CD4-positive, alpha-beta T cell treated with Interferon alpha-2 for 1 hour (primary cell): ENCODE measurements at regions not wholly inside any gene's neighbourhood (a gene's known extent, or its start where the extent isn't known, plus 50 kb on each side); places are given as distances from the start of the nearest gene placed in this dataset.

Experiments used
- DNase-seq, 2 donors: peaks; one replicate each; pipeline ENCODE4 v3.0.0-alpha.2; 2020 to 2022

- DNase-seq, result no peak
These were observed 163.2 kb downstream of the SLC7A11 start for GRCh38 chr4:138078751-138079520.

GRCh38 chr4:138078253-138078652 is 163.9 kb downstream of the SLC7A11 start:
- no peak for DNase-seq

GRCh38 chr4:138076561-138076960 is 165.6 kb downstream of the SLC7A11 start:
- no peak for DNase-seq

- DNase-seq, result no peak
These were observed 171.3 kb downstream of the SLC7A11 start for GRCh38 chr4:138070816-138071215.

GRCh38 chr4:138063581-138063980 is 178.6 kb downstream of the SLC7A11 start:
- DNase-seq, result no peak

- no peak for DNase-seq
These were observed 179.2 kb downstream of the SLC7A11 start for GRCh38 chr4:138062929-138063328.

GRCh38 chr4:138056541-138056940 is 185.6 kb downstream of the SLC7A11 start:
- DNase-seq, result no peak

- no peak for DNase-seq
These were observed 186.3 kb downstream of the SLC7A11 start for GRCh38 chr4:138055890-138056289.

GRCh38 chr4:138053641-138054301 is 188.4 kb downstream of the SLC7A11 start:
- DNase-seq, result no peak

GRCh38 chr4:138052806-138053632 is 189.1 kb downstream of the SLC7A11 start:
- no peak for DNase-seq

GRCh38 chr4:138051157-138051556 is 191.0 kb downstream of the SLC7A11 start:
- DNase-seq, result no peak

- no peak for DNase-seq
These were observed 191.5 kb downstream of the SLC7A11 start for GRCh38 chr4:138050601-138051000.

GRCh38 chr4:138049355-138049754 is 192.8 kb downstream of the SLC7A11 start:
- no peak for DNase-seq

- no peak for DNase-seq
These were observed 194.9 kb downstream of the SLC7A11 start for GRCh38 chr4:138047290-138047689.

GRCh38 chr4:138045036-138045435 is 197.1 kb downstream of the SLC7A11 start:
- DNase-seq, result no peak

- DNase-seq, result no peak
These were observed 203.1 kb downstream of the SLC7A11 start for GRCh38 chr4:138039010-138039409.

- no peak for DNase-seq
These were observed 204.5 kb downstream of the SLC7A11 start for GRCh38 chr4:138037696-138038095.

GRCh38 chr4:138035781-138036258 is 206.3 kb downstream of the SLC7A11 start:
- DNase-seq, result peak; percentile 7 to 40

GRCh38 chr4:138034871-138035270 is 207.3 kb downstream of the SLC7A11 start:
- DNase-seq, result no peak

GRCh38 chr4:138032222-138032621 is 209.9 kb downstream of the SLC7A11 start:
- no peak for DNase-seq

- no peak for DNase-seq
These were observed 211.8 kb downstream of the SLC7A11 start for GRCh38 chr4:138030375-138030774.

GRCh38 chr4:138028923-138029322 is 213.2 kb downstream of the SLC7A11 start:
- no peak for DNase-seq

- no peak for DNase-seq
These were observed 220.9 kb downstream of the SLC7A11 start for GRCh38 chr4:138021139-138021830.
